Natural killer cell (primary cell): ENCODE measurements at regions not wholly inside any gene's neighbourhood (a gene's known extent, or its start where the extent isn't known, plus 50 kb on each side); places are given as distances from the start of the nearest gene placed in this dataset.

Experiments used
- ATAC-seq, 3 donors: fragments of 150-1000 bp in 2 of 3; fragments of 200-7000 bp in 1 of 3; cut with Tn5 transposase; 1 replicate in 1 of 3; 2 replicates in 2 of 3; pipeline ENCODE4 v1.10.0; 2021; ENCODE audit warnings: mild to moderate bottlenecking in 2 of 3, moderate library complexity in 2 of 3
- DNase-seq, 2 donors: peaks; one replicate each; pipeline versions ENCODE4 v3.0.0 to v3.0.0-alpha.2; 2013 to 2021; ENCODE audit warnings: mixed read lengths in 1 of 2
- H3K27ac ChIP-seq: one replicate; pipeline ENCODE4 v1.5.1; 2013; ENCODE audit warnings: mild to moderate bottlenecking, low read length
- H3K27me3 ChIP-seq: one replicate; pipeline ENCODE4 v1.6.1; 2013; ENCODE audit warnings: low read length; ENCODE audit not compliant: control insufficient read depth, insufficient read depth
- H3K36me3 ChIP-seq: one replicate; pipeline ENCODE4 v1.6.1; 2013; ENCODE audit warnings: low read length; ENCODE audit not compliant: control insufficient read depth, insufficient read depth
- H3K4me1 ChIP-seq: one replicate; pipeline ENCODE4 v1.6.1; 2013; ENCODE audit warnings: low read length; ENCODE audit not compliant: control insufficient read depth, insufficient read depth
- H3K4me3 ChIP-seq: one replicate; pipeline ENCODE4 v1.5.1; 2013; ENCODE audit warnings: low read length
- H3K9me3 ChIP-seq: one replicate; pipeline ENCODE4 v1.6.1; 2013; ENCODE audit warnings: low read length; ENCODE audit not compliant: control insufficient read depth, insufficient read depth
- H3K27ac Mint-ChIP-seq, 2 donors: one replicate each; pipeline ENCODE4 v1.8.0; 2022; ENCODE audit warnings: mild to moderate bottlenecking in 2 of 2, mixed read lengths in 2 of 2, moderate library complexity in 1 of 2
- H3K27me3 Mint-ChIP-seq, 2 donors: one replicate each; pipeline ENCODE4 v1.8.0; 2022; ENCODE audit warnings: low read depth in 2 of 2, mixed read lengths in 2 of 2
- H3K36me3 Mint-ChIP-seq: one replicate; pipeline ENCODE4 v1.8.0; 2022; ENCODE audit warnings: mixed read lengths
- H3K4me1 Mint-ChIP-seq, 2 donors: one replicate each; pipeline ENCODE4 v1.8.0; 2022; ENCODE audit warnings: mixed read lengths in 2 of 2
- H3K4me3 Mint-ChIP-seq: one replicate; pipeline ENCODE4 v1.8.0; 2022; ENCODE audit warnings: mild to moderate bottlenecking, moderate library complexity, mixed read lengths
- H3K9me3 Mint-ChIP-seq, 2 donors: one replicate each; pipeline ENCODE4 v1.8.0; 2022; ENCODE audit warnings: mixed read lengths in 2 of 2
- WGBS: methylation state at CpG from one replicate; pipeline ENCODE4 v1.1.7; 2013; ENCODE audit warnings: missing lambda C conversion rate; ENCODE audit not compliant: insufficient coverage; 5-methylcytosine and 5-hydroxymethylcytosine counted together
- intact Hi-C: fragments of 100-400 bp; cut with micrococcal nuclease; formaldehyde crosslinking; loops from one replicate; pipeline ENCODE4 v1.14.2; 2022
- TF ChIP-seq, protein P1 (sequence below): fragments of 200-600 bp; IDR thresholded peaks from one replicate; pipeline ENCODE4 v1.8.0; 2022; ENCODE audit warnings: antibody characterized with exemption

DNA sequence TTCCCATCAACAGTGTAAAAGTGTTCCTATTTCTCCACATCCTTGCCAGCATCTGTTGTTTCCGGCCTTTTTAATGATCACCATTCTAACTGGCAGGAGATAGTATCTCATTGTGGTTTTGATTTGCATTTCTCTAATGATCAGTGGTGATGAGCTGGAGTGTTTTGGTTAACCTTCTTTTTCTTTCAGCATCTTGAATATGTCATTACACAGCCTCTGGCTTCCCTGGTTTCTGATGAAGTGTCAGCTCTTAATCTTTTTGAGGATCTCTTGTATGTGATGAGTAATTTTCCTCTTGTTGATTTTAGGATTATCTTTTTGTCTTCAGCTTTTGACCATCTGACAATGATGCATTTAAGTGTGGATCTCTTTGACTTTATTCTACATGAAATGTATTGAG lies 133.2 kb upstream of the GRIK3 start:
- H3K27ac Mint-ChIP-seq = no peak overlapping the region
- DNase-seq (no peak), ATAC-seq (no peak)
- Histone ChIP-seq H3K27ac (no peak overlapping the region), H3K4me1 (no peaks in the 10 kb centered on the region), H3K9me3 (no peaks in the 10 kb centered on the region), H3K36me3 (no peaks in the 10 kb centered on the region), H3K27me3 (no peaks in the 10 kb centered on the region), H3K4me3 (no peak overlapping the region)
- H3K4me3 Mint-ChIP-seq = no peak overlapping the region
- intact Hi-C loops = no loop called here
- TF ChIP-seq, protein P1, sequence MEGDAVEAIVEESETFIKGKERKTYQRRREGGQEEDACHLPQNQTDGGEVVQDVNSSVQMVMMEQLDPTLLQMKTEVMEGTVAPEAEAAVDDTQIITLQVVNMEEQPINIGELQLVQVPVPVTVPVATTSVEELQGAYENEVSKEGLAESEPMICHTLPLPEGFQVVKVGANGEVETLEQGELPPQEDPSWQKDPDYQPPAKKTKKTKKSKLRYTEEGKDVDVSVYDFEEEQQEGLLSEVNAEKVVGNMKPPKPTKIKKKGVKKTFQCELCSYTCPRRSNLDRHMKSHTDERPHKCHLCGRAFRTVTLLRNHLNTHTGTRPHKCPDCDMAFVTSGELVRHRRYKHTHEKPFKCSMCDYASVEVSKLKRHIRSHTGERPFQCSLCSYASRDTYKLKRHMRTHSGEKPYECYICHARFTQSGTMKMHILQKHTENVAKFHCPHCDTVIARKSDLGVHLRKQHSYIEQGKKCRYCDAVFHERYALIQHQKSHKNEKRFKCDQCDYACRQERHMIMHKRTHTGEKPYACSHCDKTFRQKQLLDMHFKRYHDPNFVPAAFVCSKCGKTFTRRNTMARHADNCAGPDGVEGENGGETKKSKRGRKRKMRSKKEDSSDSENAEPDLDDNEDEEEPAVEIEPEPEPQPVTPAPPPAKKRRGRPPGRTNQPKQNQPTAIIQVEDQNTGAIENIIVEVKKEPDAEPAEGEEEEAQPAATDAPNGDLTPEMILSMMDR = no peak
- WGBS = no CpG with 5 or more reads among the region's 1 CpG
- peaks cover 12 to 47% of the 10 kb centered on the region in 2 donors for H3K27me3 Mint-ChIP-seq
- no peaks in the 10 kb centered on the region for H3K4me1 Mint-ChIP-seq
- no peaks in the 10 kb centered on the region for H3K36me3 Mint-ChIP-seq
- no peaks in the 10 kb centered on the region for H3K9me3 Mint-ChIP-seq

DNA sequence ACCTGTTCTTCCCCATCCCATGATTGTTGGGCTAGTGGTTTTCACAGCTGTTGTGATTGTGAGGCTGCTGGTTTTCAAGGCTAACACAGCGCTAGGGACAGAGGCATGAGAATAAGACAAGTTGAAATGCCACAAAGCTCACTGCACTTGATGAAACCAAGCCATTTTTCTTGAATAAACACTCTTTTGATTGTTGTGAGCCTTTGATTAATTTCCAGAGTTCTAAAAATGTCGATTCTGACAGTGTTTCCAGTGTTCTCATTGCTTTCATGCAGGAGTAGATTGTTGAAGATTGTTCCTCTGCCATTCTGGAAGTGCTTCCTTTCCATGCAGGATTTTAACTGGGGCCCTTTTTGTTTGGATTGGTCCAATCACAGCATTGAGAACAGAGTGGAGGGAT lies 134.9 kb upstream of the GRIK3 start:
- ATAC-seq (no peak), DNase-seq (no peak)
- TF ChIP-seq, protein P1 = no peak
- Histone ChIP-seq H3K9me3 (no peaks in the 10 kb centered on the region), H3K4me3 (no peak overlapping the region), H3K4me1 (no peaks in the 10 kb centered on the region), H3K36me3 (no peaks in the 10 kb centered on the region), H3K27me3 (no peaks in the 10 kb centered on the region), H3K27ac (no peak overlapping the region)
- Mint-ChIP-seq H3K4me1 (no peaks in the 10 kb centered on the region), H3K36me3 (no peaks in the 10 kb centered on the region), H3K4me3 (no peak overlapping the region), H3K27me3 (peaks cover 17 to 55% of the 10 kb centered on the region in 2 donors), H3K9me3 (no peaks in the 10 kb centered on the region), H3K27ac (no peak overlapping the region)
- 52% methylated on average over 2 of the region's 2 CpGs for WGBS
- intact Hi-C loops = no loop called here

DNA sequence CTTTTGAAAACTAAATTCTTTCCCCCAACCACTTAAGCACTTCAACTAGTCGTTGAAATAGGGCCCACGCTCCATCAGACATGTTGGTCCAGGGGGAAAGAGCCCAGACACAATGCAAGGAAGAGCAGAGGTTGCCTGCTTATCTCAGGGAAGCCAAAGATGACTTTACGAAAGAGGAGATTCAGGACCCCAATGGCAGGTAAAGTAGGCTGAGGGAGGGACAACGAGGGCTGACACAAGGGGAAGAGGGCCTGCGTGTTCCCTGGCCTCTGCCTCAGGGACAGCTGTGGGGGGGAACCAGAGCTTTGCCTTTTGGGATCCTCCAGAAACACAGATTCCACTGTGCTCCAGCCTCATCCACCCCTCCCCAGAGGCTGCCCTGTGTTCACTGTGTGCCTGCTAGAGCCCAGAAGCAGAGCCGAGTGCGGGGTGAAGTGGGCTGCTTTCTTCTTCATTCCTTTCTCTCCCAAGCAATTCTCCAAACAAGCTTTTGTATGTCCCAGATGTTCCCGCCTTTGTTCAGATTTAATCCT lies 135.5 kb upstream of the GRIK3 start:
- no peak overlapping the region for H3K27ac Mint-ChIP-seq
- ATAC-seq (no peak), DNase-seq (no peak)
- H3K36me3 Mint-ChIP-seq = no peaks in the 10 kb centered on the region
- no peaks in the 10 kb centered on the region for H3K9me3 ChIP-seq
- H3K36me3 ChIP-seq = no peaks in the 10 kb centered on the region
- H3K27me3 ChIP-seq = no peaks in the 10 kb centered on the region
- WGBS = 84% methylated on average over 8 of the region's 8 CpGs
- no peaks in the 10 kb centered on the region for H3K4me1 Mint-ChIP-seq
- intact Hi-C loops = no loop called here
- H3K4me3 ChIP-seq = no peak overlapping the region
- no peak overlapping the region for H3K27ac ChIP-seq
- H3K9me3 Mint-ChIP-seq = no peaks in the 10 kb centered on the region
- H3K4me3 Mint-ChIP-seq = no peak overlapping the region
- peaks cover 21 to 61% of the 10 kb centered on the region in 2 donors for H3K27me3 Mint-ChIP-seq
- TF ChIP-seq, protein P1 = no peak
- H3K4me1 ChIP-seq = no peaks in the 10 kb centered on the region

DNA sequence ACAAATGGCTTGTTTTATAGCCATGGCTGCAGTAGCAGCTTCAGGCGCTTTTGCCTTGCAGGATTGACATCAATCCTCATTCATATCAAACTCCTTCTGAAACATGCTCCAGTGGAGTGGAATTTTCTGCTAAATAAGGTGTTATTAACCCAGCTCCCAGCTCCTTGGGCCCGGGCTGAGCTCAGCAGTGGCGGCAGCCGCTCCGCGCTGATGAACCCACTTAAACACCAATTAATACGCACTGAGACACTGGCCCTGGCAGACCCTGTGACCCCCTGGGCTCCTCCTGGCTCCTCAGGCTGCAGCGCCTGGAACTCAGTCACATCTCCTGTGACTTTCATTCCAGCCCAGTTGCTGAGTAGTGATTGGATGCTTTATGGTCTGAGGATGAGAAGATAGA lies 137.4 kb upstream of the GRIK3 start:
- H3K4me3 ChIP-seq = no peak overlapping the region
- H3K36me3 ChIP-seq = no peaks in the 10 kb centered on the region
- no peaks in the 10 kb centered on the region for H3K27me3 ChIP-seq
- Mint-ChIP-seq H3K27ac (no peak overlapping the region), H3K4me3 (no peak overlapping the region), H3K27me3 (peaks cover 27 to 51% of the 10 kb centered on the region in 2 donors), H3K4me1 (no peaks in the 10 kb centered on the region), H3K9me3 (no peaks in the 10 kb centered on the region), H3K36me3 (no peaks in the 10 kb centered on the region)
- no peak overlapping the region for H3K27ac ChIP-seq
- TF ChIP-seq, protein P1 = no peak
- intact Hi-C loops = no loop called here
- H3K4me1 ChIP-seq = no peaks in the 10 kb centered on the region
- H3K9me3 ChIP-seq = no peaks in the 10 kb centered on the region
- WGBS = 84% methylated on average over 8 of the region's 8 CpGs
- ATAC-seq = no peak
- DNase-seq = no peak
